CD14-positive monocyte (primary cell): ENCODE measurements at regions not wholly inside any gene's neighbourhood (a gene's known extent, or its start where the extent isn't known, plus 50 kb on each side); places are given as distances from the start of the nearest gene placed in this dataset.

Source experiments
- DNase-seq, 3 donors: peaks; one replicate each; pipeline ENCODE4 v3.0.0-alpha.2; 2011 to 2022
- H2AFZ ChIP-seq: 2 replicates; pipeline ENCODE4 v1.6.0; 2012; ENCODE audit warnings: mild to moderate bottlenecking, low read depth, low read length, inconsistent platforms; ENCODE audit not compliant: insufficient read depth, poor library complexity, severe bottlenecking
- H3K27ac ChIP-seq, 2 donors: 1 replicate in 1 of 2; 2 replicates in 1 of 2; pipeline ENCODE4 v1.5.1; 2012 to 2013; ENCODE audit warnings: low read length in 2 of 2, control low read depth in 1 of 2, inconsistent platforms in 1 of 2, low read depth in 1 of 2, mild to moderate bottlenecking in 1 of 2
- H3K27me3 ChIP-seq, 2 donors: one replicate each; pipeline versions ENCODE4 v1.6.0 to v1.6.1; 2011 to 2013; ENCODE audit warnings: low read length in 2 of 2; ENCODE audit not compliant: control insufficient read depth in 2 of 2, insufficient read depth in 2 of 2
- H3K36me3 ChIP-seq, 2 donors: replicated peaks in 1 of 2; 1 replicate in 1 of 2; 2 replicates in 1 of 2; pipeline versions ENCODE4 v1.5.1 to v1.6.1; 2012 to 2013; ENCODE audit warnings: low read length in 2 of 2, control low read depth in 1 of 2, inconsistent platforms in 1 of 2, mild to moderate bottlenecking in 1 of 2; ENCODE audit not compliant: insufficient read depth in 2 of 2, control insufficient read depth in 1 of 2
- H3K4me1 ChIP-seq, 2 donors: 1 replicate in 1 of 2; 2 replicates in 1 of 2; pipeline versions ENCODE4 v1.5.1 to v1.6.1; 2012 to 2013; ENCODE audit warnings: low read length in 2 of 2, control low read depth in 1 of 2, inconsistent platforms in 1 of 2, mild to moderate bottlenecking in 1 of 2, moderate library complexity in 1 of 2; ENCODE audit not compliant: insufficient read depth in 2 of 2, control insufficient read depth in 1 of 2
- H3K4me2 ChIP-seq: replicated peaks from 2 replicates; pipeline ENCODE3; 2012; ENCODE audit warnings: low read length, moderate library complexity, mild to moderate bottlenecking; ENCODE audit not compliant: poor library complexity, severe bottlenecking; ENCODE audit errors: extremely low read depth
- H3K4me3 ChIP-seq, 3 experiments: fragments of 200-600 bp in 1 of 3; sonication (generic) in 1 of 3; replicated peaks in 1 of 3; 1 replicate in 2 of 3; 2 replicates in 1 of 3; pipeline ENCODE4 v1.5.1; 2011 to 2013; ENCODE audit warnings: low read length in 3 of 3, mild to moderate bottlenecking in 3 of 3, control low read depth in 2 of 3, low read depth in 2 of 3, inconsistent platforms in 1 of 3, moderate library complexity in 1 of 3
- H3K79me2 ChIP-seq: 2 replicates; pipeline ENCODE4 v1.6.0; 2012; ENCODE audit warnings: mild to moderate bottlenecking, control low read depth, inconsistent platforms, low read length, moderate library complexity; ENCODE audit not compliant: insufficient read depth
- H3K9ac ChIP-seq: 2 replicates; pipeline ENCODE4 v1.6.0; 2017; ENCODE audit warnings: low read length, mild to moderate bottlenecking; ENCODE audit not compliant: insufficient read depth, poor library complexity, severe bottlenecking
- H3K9me3 ChIP-seq, 2 donors: replicated peaks in 1 of 2; 1 replicate in 1 of 2; 2 replicates in 1 of 2; pipeline versions ENCODE4 v1.5.1 to v1.6.1; 2012 to 2013; ENCODE audit warnings: low read length in 2 of 2, control low read depth in 1 of 2; ENCODE audit not compliant: control insufficient read depth in 1 of 2, insufficient read depth in 1 of 2
- H4K20me1 ChIP-seq: 2 replicates; pipeline ENCODE4 v1.6.0; 2012; ENCODE audit warnings: mild to moderate bottlenecking, low read length, control low read depth, moderate library complexity; ENCODE audit not compliant: insufficient read depth
- H3K27ac Mint-ChIP-seq, 7 donors: one replicate each; pipeline ENCODE4 v1.8.0; 2020; ENCODE audit warnings: mild to moderate bottlenecking in 7 of 7, mixed read lengths in 7 of 7, moderate library complexity in 6 of 7, inconsistent platforms in 2 of 7
- H3K27me3 Mint-ChIP-seq, 3 donors: one replicate each; pipeline ENCODE4 v1.8.0; 2021 to 2022; ENCODE audit warnings: low read depth in 3 of 3, mild to moderate bottlenecking in 3 of 3, mixed read lengths in 3 of 3, moderate library complexity in 3 of 3, inconsistent platforms in 1 of 3
- H3K36me3 Mint-ChIP-seq, 2 donors: one replicate each; pipeline ENCODE4 v1.8.0; 2020; ENCODE audit warnings: mixed read lengths in 2 of 2, inconsistent platforms in 1 of 2, mild to moderate bottlenecking in 1 of 2
- H3K4me1 Mint-ChIP-seq: one replicate; pipeline ENCODE4 v1.8.0; 2020; ENCODE audit warnings: mild to moderate bottlenecking, mixed read lengths
- H3K4me3 Mint-ChIP-seq, 2 donors: one replicate each; pipeline ENCODE4 v1.8.0; 2020; ENCODE audit warnings: mild to moderate bottlenecking in 2 of 2, mixed read lengths in 2 of 2, moderate library complexity in 1 of 2
- H3K9me3 Mint-ChIP-seq, 7 donors: one replicate each; pipeline ENCODE4 v1.8.0; 2020 to 2022; ENCODE audit warnings: mixed read lengths in 7 of 7, mild to moderate bottlenecking in 6 of 7, moderate library complexity in 6 of 7, inconsistent platforms in 2 of 7
- CTCF ChIP-seq: fragments of 200-600 bp; IDR thresholded peaks from one replicate; pipeline ENCODE4 v1.8.0; 2022; ENCODE audit warnings: antibody characterized with exemption, mild to moderate bottlenecking
- whole genome bisulfite sequencing: methylation state at CpG from one replicate; pipeline ENCODE4 v1.1.5; 2013; ENCODE audit warnings: missing lambda C conversion rate; ENCODE audit not compliant: insufficient coverage; 5-methylcytosine and 5-hydroxymethylcytosine counted together
- intact Hi-C, 2 donors: fragments of 100-400 bp; cut with micrococcal nuclease; formaldehyde crosslinking; loops; one replicate each; pipeline versions ENCODE4 v1.15.0 to v1.15.1; 2023

GRCh38 chr1:83029916-83030315 lies 969.0 kb downstream of the TTLL7 start:
- H3K4me3 Mint-ChIP-seq = no peak overlapping the region
- no peak for DNase-seq
- Histone ChIP-seq H2AFZ (no peak overlapping the region), H3K4me3 (no peak overlapping the region), H4K20me1 (no peaks in the 10 kb centered on the region), H3K9me3 (peaks cover 11 to 21% of the 10 kb centered on the region in 2 donors), H3K4me1 (no peaks in the 10 kb centered on the region), H3K79me2 (no peaks in the 10 kb centered on the region), H3K4me2 (no peak overlapping the region), H3K36me3 (no peaks in the 10 kb centered on the region), H3K27ac (no peak overlapping the region), H3K27me3 (no peaks in the 10 kb centered on the region), H3K9ac (no peak overlapping the region)
- intact Hi-C loops = no loop called here
- TF ChIP-seq CTCF = no peak
- H3K27ac Mint-ChIP-seq = no peak overlapping the region
- no peaks in the 10 kb centered on the region for H3K36me3 Mint-ChIP-seq
- peaks cover 6 to 21% (median 12%) of the 10 kb centered on the region in 7 donors for H3K9me3 Mint-ChIP-seq
- H3K4me1 Mint-ChIP-seq = no peaks in the 10 kb centered on the region
- no peaks in the 10 kb centered on the region for H3K27me3 Mint-ChIP-seq

DNA sequence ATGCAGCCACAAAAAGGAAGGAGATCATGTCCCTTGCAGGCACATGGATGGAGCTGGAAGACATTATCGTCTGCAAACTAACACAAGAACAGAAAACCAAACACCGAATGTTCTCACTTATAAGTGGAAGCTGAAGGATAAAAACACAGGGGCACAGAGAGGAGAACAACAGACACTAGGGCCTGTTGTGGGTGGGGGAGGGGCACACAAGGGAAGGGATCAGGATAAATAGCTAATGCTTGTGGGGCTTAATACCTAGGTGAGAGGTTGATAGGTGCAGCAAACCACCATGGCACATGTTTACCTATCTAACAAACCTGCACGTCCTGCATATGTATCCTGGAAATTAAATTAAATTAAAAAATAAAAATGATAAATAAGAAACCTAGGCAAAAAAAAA lies 969.9 kb downstream of the TTLL7 start:
- Histone ChIP-seq H3K4me1 (no peaks in the 10 kb centered on the region), H4K20me1 (no peaks in the 10 kb centered on the region), H3K36me3 (no peaks in the 10 kb centered on the region), H3K79me2 (no peaks in the 10 kb centered on the region), H3K9me3 (peaks cover 9 to 17% of the 10 kb centered on the region in 2 donors), H3K4me3 (no peak overlapping the region), H3K9ac (no peak overlapping the region), H2AFZ (no peak overlapping the region), H3K27ac (no peak overlapping the region), H3K27me3 (no peaks in the 10 kb centered on the region), H3K4me2 (no peak overlapping the region)
- Mint-ChIP-seq H3K27ac (no peak overlapping the region), H3K4me3 (no peak overlapping the region), H3K9me3 (peaks cover 8 to 18% (median 10%) of the 10 kb centered on the region in 7 donors), H3K36me3 (no peaks in the 10 kb centered on the region), H3K27me3 (no peaks in the 10 kb centered on the region), H3K4me1 (no peaks in the 10 kb centered on the region)
- no peak for TF ChIP-seq CTCF
- intact Hi-C loops = no loop called here
- DNase-seq = no peak
- no CpG with 5 or more reads among the region's 3 CpGs for WGBS
